C4-2B (cell line): ENCODE measurements at regions not wholly inside any gene's neighbourhood (a gene's known extent, or its start where the extent isn't known, plus 50 kb on each side); places are given as distances from the start of the nearest gene placed in this dataset.

Experiments used
- ZFX ChIP-seq: fragments of 450-650 bp; IDR thresholded peaks from 2 replicates; pipeline ENCODE4 v1.6.1; 2017
- TF ChIP-seq, protein P1 (sequence below): fragments of 450-650 bp; conservative IDR thresholded peaks from 2 replicates; pipeline ENCODE4 v1.5.1; 2017; ENCODE audit warnings: mild to moderate bottlenecking

DNA sequence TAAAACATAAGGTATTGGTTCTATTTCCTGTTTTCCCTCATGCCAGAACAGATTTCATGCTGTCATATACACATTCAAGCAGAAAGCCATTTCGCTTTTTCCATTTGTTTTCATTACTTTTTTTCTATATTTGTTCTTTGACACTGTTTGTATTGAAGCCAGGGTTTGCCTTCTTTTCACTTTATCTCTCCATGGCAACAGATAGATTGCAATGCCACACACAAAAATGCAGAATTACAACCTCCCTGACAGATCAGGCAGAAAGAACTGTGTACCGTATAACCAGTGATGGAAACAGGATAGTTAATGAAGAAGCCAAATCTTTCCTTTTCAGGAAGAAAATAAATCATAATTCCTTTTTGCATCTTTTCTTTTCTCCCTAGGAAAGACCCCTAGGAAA lies 103.0 kb upstream of the PCGF5 start:
- TF ChIP-seq, protein P1, sequence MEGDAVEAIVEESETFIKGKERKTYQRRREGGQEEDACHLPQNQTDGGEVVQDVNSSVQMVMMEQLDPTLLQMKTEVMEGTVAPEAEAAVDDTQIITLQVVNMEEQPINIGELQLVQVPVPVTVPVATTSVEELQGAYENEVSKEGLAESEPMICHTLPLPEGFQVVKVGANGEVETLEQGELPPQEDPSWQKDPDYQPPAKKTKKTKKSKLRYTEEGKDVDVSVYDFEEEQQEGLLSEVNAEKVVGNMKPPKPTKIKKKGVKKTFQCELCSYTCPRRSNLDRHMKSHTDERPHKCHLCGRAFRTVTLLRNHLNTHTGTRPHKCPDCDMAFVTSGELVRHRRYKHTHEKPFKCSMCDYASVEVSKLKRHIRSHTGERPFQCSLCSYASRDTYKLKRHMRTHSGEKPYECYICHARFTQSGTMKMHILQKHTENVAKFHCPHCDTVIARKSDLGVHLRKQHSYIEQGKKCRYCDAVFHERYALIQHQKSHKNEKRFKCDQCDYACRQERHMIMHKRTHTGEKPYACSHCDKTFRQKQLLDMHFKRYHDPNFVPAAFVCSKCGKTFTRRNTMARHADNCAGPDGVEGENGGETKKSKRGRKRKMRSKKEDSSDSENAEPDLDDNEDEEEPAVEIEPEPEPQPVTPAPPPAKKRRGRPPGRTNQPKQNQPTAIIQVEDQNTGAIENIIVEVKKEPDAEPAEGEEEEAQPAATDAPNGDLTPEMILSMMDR, result no peak
- no peak for TF ChIP-seq ZFX
